H1 (cell line): ENCODE measurements at regions not wholly inside any gene's neighbourhood (a gene's known extent, or its start where the extent isn't known, plus 50 kb on each side); places are given as distances from the start of the nearest gene placed in this dataset.

ENCODE experiments used
- CHD1 ChIP-seq: IDR thresholded peaks from 2 replicates; pipeline ENCODE4 v1.6.1; 2012; ENCODE audit warnings: low read depth, low read length, improper control_type of control experiment
- ZNF274 ChIP-seq: IDR thresholded peaks from 2 replicates; pipeline ENCODE4 v1.7.0; 2012; ENCODE audit warnings: low read length, borderline replicate concordance; ENCODE audit errors: extremely low read depth

- TF ChIP-seq ZNF274: no peak
- no peak for TF ChIP-seq CHD1
Measured at GRCh38 chr19:28908941-28909340, 304.0 kb downstream of the UQCRFS1 start (continued).
